Muscle of back (tissue), 3 donors: ENCODE measurements at regions not wholly inside any gene's neighbourhood (a gene's known extent, or its start where the extent isn't known, plus 50 kb on each side); places are given as distances from the start of the nearest gene placed in this dataset.

ENCODE experiments used
- DNase-seq, 3 donors: peaks; one replicate each; pipeline versions ENCODE4 v3.0.0 to v3.0.0-alpha.2; 2013

GRCh38 chr19:5507065-5507909 is 52.1 kb downstream of the ZNRF4 start:
- peak in 2 of 3 donors; percentile 22 to 39 for DNase-seq
